ENCODE measurements at regions not wholly inside any gene's neighbourhood (a gene's known extent, or its start where the extent isn't known, plus 50 kb on each side); places are given as distances from the start of the nearest gene placed in this dataset.

DNA sequence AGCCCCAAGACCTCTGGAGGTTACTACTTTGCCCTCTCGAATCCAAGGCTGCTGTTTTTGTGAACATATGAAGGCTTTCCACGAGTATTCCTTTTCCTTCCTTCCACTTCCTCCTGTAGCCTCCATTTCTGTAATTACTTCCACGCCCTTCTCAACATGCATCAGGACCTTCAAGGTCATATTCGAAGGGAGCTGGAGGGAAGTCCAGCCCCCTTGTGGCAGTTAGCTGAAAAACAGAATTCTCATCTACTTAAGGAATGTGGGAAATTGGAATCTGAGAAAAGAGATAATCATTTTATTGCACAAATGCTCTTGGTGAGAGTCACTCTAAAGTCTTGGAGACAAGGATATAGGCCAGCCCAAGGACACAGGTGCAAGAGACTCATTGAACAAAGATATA lies 1000.2 kb downstream of the TDRD15 start:
- TF ChIP-seq POLR2AphosphoS5 (IDR thresholded peaks at IDR 0.05; ENCODE audit: borderline replicate concordance, low read depth, low read length) (no peak), EZH2 (IDR thresholded peaks at IDR 0.05) (no peak), FOXP2 (optimal IDR thresholded peaks at IDR 0.05; ENCODE audit: control extremely low read depth, extremely low read length, insufficient read depth) (no peak)

Measured in SK-N-MC (cell line).